ENCODE measurements at regions not wholly inside any gene's neighbourhood (a gene's known extent, or its start where the extent isn't known, plus 50 kb on each side); places are given as distances from the start of the nearest gene placed in this dataset.

- H3K36me3 Mint-ChIP-seq (ENCODE audit: insufficient read depth) = no peaks in the 10 kb centered on the region
- no peaks in the 10 kb centered on the region for H3K9me3 Mint-ChIP-seq (ENCODE audit: low read depth)
Observed at GRCh38 chr7:85659364-85659763, 472.5 kb upstream of the SEMA3D start.

GRCh38 chr7:85655252-85655651 is 468.4 kb upstream of the SEMA3D start:
- H3K4me1 Mint-ChIP-seq (ENCODE audit: low read depth) = peaks cover under 1% of the 10 kb centered on the region
- no peak overlapping the region for H3K4me3 Mint-ChIP-seq (ENCODE audit: low read depth)
- no peak overlapping the region for H3K27ac Mint-ChIP-seq
- no peaks in the 10 kb centered on the region for H3K27me3 Mint-ChIP-seq
- no peaks in the 10 kb centered on the region for H3K9me3 Mint-ChIP-seq (ENCODE audit: low read depth)
- no peaks in the 10 kb centered on the region for H3K36me3 Mint-ChIP-seq (ENCODE audit: insufficient read depth)
- DNase-seq (ENCODE audit: low spot score, unreplicated experiment) = no peak
- TF ChIP-seq CTCF (IDR thresholded peaks at IDR 0.05; ENCODE audit: unreplicated experiment) = no peak

More at GRCh38 chr7:85659364-85659763, 472.5 kb upstream of the SEMA3D start:
- no peak for DNase-seq (ENCODE audit: low spot score, unreplicated experiment)
- no peaks in the 10 kb centered on the region for H3K4me1 Mint-ChIP-seq (ENCODE audit: low read depth)
- no peak overlapping the region for H3K4me3 Mint-ChIP-seq (ENCODE audit: low read depth)
- TF ChIP-seq CTCF (IDR thresholded peaks at IDR 0.05; ENCODE audit: unreplicated experiment) = no peak
- no peak overlapping the region for H3K27ac Mint-ChIP-seq
- H3K27me3 Mint-ChIP-seq = no peaks in the 10 kb centered on the region

- peaks cover 1% of the 10 kb centered on the region for H3K4me1 Mint-ChIP-seq (ENCODE audit: low read depth)
- H3K4me3 Mint-ChIP-seq (ENCODE audit: low read depth) = no peak overlapping the region
- no peaks in the 10 kb centered on the region for H3K36me3 Mint-ChIP-seq (ENCODE audit: insufficient read depth)
- peaks cover 5% of the 10 kb centered on the region for H3K27me3 Mint-ChIP-seq
- TF ChIP-seq CTCF (IDR thresholded peaks at IDR 0.05; ENCODE audit: unreplicated experiment) = no peak
- H3K9me3 Mint-ChIP-seq (ENCODE audit: low read depth) = peaks cover 14% of the 10 kb centered on the region
- DNase-seq (ENCODE audit: low spot score, unreplicated experiment) = no peak
- H3K27ac Mint-ChIP-seq = no peak overlapping the region
Observed at GRCh38 chr7:85644272-85644671, 457.4 kb upstream of the SEMA3D start.

GRCh38 chr7:85641331-85641730 is 454.5 kb upstream of the SEMA3D start:
- DNase-seq (ENCODE audit: low spot score, unreplicated experiment) = no peak
- H3K27me3 Mint-ChIP-seq = peaks cover 9% of the 10 kb centered on the region
- H3K9me3 Mint-ChIP-seq (ENCODE audit: low read depth) = peaks cover 9% of the 10 kb centered on the region
- H3K27ac Mint-ChIP-seq = no peak overlapping the region
- no peak overlapping the region for H3K4me3 Mint-ChIP-seq (ENCODE audit: low read depth)
- no peak for TF ChIP-seq CTCF (IDR thresholded peaks at IDR 0.05; ENCODE audit: unreplicated experiment)
- no peaks in the 10 kb centered on the region for H3K36me3 Mint-ChIP-seq (ENCODE audit: insufficient read depth)
- H3K4me1 Mint-ChIP-seq (ENCODE audit: low read depth) = peaks cover 1% of the 10 kb centered on the region

- Mint-ChIP-seq H3K4me3 (ENCODE audit: low read depth) (no peak overlapping the region), H3K9me3 (ENCODE audit: low read depth) (peaks cover 4% of the 10 kb centered on the region), H3K36me3 (ENCODE audit: insufficient read depth) (no peaks in the 10 kb centered on the region), H3K4me1 (ENCODE audit: low read depth) (peaks cover 3% of the 10 kb centered on the region), H3K27ac (no peak overlapping the region), H3K27me3 (peaks cover 23% of the 10 kb centered on the region)
- TF ChIP-seq CTCF (IDR thresholded peaks at IDR 0.05; ENCODE audit: unreplicated experiment) = no peak
- no peak for DNase-seq (ENCODE audit: low spot score, unreplicated experiment)
Observed at GRCh38 chr7:85638394-85638793, 451.5 kb upstream of the SEMA3D start.
